GM18861 (cell line): ENCODE measurements at regions not wholly inside any gene's neighbourhood (a gene's known extent, or its start where the extent isn't known, plus 50 kb on each side); places are given as distances from the start of the nearest gene placed in this dataset.

ENCODE experiments used
- ATAC-seq: cut with Tn5 transposase; IDR thresholded peaks from one replicate; pipeline ENCODE4 v1.9.1; 2021; ENCODE audit not compliant: unreplicated experiment

DNA sequence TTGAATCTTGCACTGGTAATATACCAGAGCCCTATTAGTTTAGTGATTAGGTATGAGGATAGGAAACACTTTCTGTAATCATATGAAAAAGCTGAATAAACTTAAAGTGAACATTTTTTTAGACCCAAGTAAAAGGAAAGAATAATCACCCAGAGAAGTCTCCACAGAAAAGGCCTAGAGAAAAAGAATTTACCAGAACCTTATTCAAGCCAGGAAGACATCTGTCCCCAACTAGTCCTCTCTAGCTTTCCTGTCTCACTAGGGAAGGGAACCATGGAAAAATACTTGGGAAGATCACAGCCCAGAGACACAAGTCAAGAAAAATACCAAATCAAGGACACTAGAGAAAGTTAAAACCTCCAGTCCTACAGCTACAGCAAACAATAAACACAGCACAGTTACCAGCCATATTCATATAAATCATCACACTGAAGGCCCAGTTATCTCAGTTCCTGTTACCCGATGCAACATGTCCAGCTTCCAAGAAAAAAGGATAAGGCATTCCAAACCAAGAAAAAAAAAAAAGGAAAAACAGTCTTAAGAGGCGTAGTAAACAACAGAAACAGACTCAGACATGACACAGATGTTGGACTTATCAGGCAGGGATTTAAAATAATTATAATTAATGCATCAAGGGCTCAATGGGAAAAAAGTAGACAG is 461.5 kb downstream of the IRS1 start:
- no peak for ATAC-seq

DNA sequence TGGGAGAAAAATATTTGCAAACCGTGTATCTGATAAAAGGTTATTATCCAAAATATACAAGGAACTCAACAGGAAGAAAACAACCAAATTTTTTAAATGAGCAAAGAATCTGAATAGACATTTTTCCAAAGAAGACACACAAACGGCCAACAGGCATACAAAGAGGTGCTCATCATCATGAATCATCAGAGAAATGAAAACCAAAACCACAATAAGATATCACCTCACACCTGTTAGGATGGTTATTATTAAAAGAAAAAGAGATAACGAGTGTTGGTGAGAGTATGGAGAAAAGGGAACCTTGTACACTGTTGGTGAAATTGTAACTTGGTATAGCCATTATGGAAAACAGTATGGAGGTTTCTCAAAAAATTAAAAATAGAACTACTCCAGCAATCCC is 463.3 kb downstream of the IRS1 start:
- ATAC-seq = no peak

DNA sequence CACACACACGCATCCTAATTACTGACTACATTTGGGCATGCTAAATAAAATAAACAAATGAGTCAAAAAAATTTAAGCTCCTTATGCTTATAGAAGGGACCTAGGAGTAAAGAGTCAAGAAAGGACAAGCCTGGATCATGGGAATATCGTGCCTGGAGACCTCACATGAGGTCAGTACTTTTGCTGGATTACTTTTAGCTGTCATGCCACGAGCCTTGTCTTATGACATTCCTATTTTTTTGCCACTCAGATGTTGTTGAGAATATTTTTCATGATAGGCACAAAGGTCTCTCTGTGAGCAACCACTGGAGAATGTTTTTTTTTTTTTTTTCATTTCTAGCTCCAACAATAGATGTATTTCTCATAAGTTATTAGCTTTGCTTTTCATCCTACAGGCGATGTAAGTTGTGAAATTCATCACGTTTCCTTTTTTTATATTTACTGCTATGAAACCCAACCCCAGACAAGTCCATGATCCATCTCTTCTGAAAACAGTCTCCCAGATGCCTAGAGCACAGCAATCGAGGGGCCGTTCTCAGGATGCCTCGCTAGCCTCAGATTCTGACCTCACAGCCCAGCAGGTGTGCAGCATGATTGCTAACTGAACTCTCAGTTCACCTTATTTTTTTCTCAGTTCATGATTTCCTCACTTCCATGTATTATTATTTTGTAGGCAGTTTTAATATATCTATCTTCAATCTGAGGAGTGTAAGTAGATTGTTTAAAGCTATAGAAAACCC is 464.5 kb downstream of the IRS1 start:
- no peak for ATAC-seq

DNA sequence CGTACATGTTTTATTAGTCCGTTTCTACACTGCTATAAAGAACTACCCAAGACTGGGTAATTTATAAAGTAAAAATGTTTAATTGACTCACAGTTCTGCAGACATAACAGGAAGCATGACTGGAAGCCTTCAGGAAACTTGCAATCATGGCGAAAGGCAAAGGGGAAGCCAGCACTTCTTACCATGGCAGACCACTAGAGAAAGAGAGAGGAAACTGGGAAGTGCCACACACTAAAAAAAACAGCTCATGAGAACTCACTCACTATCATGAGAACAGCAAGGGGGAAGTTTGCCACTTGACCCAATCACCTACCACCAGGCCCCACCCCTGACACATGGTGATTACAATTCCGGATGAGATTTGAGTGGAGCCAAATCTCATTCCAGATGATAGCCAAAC is 466.2 kb downstream of the IRS1 start:
- ATAC-seq = no peak

- ATAC-seq = no peak
Observed at GRCh38 chr2:226330206-226330605, 469.4 kb downstream of the IRS1 start.

DNA sequence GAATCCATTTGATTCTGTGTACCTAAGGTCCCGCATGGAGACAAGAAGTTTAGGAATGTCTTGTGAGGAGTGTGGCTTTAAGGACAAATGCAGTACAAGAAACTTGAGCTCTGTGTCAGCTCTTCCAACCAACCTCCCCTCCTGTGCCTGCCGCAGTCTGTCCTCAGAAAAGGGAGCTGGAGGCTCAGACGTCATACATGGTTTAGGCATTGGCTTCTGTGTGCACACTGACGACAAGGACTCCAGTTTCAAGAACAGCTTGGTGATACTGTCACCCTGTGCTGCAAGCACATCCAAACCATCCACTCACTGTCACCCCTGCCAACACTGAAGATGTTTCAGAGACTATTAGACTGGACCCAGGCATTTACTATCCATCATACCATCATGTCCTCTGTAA is 470.4 kb downstream of the IRS1 start:
- ATAC-seq = no peak

DNA sequence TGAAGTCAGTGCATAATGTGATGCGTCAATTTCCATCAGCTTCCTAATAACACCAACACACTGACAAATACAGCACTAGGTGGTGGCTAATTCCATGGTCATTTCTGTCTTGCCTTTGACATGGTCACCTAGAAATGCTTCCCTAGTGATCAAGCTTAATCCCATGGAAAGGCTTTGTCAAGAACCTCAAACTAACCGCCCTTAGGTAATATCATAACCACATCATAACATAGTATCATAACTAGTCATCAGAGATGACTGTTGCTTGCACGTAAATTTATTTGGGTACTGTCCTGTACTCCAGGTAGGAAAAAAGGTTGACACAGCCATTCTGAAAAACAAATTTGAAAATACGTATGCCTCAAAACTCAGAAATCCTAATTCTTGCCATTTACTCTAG is 471.8 kb downstream of the IRS1 start:
- no peak for ATAC-seq

DNA sequence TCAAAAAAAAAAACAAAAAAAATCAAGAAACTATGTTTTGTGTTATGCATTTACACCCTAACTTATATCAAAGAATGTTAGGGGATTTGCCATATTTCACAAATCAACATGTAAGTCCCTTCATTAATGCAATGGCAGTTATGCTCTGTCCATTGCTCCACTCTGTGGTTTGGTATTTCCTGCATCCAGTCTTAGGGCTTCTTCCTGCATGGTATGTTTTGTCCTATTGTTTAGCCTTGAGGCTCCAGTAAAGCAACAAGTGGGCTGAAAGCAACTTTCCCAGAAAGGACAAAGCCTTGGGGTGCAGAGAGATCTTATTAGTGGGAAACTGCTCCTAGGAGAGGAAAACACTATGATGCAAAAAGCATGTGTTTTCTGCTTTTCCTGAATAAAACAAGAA is 474.1 kb downstream of the IRS1 start:
- ATAC-seq = no peak

GRCh38 chr2:226320076-226320948 is 479.3 kb downstream of the IRS1 start:
- ATAC-seq = no peak

GRCh38 chr2:226317970-226318369 is 481.6 kb downstream of the IRS1 start:
- ATAC-seq = no peak

DNA sequence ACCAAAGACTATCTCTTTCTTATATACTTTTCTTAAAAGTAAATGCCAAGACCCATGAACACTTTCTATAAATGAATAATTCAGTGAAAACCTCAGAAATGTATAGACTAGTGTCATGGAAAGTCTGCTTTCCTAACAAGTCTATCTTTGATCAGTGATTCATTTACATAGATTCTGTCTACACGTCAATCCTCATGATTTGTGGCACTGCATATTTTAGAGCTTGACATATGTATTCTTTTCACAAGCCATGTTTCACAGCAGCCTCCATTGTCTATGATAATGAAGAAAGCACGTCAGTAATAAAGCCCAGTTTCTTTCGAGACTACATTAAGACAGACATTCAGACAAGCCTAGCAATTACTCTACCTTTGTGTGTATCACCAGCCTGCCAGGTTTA is 486.6 kb downstream of the IRS1 start:
- no peak for ATAC-seq

- ATAC-seq = no peak
Observed at GRCh38 chr2:226312155-226312554, 487.5 kb downstream of the IRS1 start.

DNA sequence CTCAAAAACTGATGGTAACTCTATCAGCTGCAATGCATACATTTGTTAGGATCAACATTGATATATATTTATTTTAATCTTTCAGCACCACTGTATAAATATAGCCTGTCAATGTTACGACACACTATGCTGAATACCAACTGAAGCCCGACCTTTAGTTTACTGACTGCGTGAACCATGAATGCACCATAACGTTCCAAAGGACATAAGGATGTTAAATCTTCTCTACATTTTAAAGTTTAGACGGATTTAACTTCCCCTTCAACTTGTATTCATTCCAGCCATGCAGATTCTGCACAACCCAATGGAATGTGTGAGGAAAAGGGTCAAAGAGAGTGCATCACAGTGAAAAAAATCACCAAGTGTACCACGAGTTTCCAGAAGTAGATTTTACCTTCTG is 489.5 kb downstream of the IRS1 start:
- ATAC-seq = no peak

- ATAC-seq = no peak
Observed at GRCh38 chr2:226308986-226309385, 490.6 kb downstream of the IRS1 start.

GRCh38 chr2:226308323-226308680 is 491.3 kb downstream of the IRS1 start:
- no peak for ATAC-seq

DNA sequence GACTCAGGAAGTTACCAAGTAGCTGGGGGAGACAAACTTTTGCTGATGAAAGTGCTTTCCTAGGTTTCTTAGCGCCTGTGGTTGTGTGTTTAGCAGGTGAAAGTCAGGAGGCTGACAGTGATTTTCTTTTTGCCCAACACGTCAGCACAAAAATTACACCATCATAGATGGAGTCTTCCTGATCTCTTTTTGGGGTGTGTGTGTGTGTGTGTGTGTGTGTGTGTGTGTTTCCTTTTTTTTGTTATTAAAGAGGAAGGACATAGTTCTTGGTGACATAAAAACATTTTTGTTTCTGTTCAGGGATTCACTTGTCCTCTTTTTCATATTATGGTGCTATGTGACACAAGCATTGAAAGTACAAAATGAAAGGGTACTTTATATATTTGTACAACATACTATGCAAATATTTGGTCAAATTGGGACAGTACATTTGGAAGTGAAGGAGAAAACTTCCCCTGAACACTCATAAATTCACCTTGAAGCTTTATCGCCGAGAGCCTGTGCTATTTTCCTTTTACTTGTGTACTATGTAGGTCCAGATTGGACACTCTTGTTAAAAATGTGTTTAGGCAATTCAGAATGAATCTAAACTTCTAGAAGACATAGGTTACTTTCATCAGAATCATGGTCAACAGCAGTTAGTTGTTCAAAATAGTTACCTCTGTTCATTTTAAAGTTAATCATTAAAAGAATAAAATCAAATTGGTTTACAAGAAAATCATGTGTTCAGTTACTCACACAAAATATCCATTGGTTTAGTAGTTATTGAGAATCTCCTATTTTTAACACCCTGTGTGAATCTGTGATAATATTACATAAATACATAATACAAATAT is 491.9 kb downstream of the IRS1 start:
- no peak for ATAC-seq

DNA sequence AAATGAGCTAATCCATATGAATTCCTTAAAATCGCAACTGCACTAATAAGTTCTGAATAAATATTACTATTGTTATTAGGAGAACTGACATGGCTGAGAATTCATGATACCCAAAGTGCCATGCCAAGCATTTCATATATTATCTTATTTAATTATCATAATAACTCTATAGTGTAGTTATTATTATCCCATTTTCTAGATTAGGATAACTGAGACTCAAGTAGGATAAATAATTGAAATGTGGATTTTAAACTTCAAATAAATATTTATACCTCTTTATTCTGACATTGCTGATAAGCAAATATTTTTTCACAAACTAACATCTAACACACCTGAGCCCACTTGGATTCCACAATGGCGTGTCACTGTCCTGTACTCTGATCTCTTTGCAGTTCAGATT is 492.7 kb downstream of the IRS1 start:
- ATAC-seq = no peak

GRCh38 chr2:226304308-226304707 is 495.3 kb downstream of the IRS1 start:
- no peak for ATAC-seq

DNA sequence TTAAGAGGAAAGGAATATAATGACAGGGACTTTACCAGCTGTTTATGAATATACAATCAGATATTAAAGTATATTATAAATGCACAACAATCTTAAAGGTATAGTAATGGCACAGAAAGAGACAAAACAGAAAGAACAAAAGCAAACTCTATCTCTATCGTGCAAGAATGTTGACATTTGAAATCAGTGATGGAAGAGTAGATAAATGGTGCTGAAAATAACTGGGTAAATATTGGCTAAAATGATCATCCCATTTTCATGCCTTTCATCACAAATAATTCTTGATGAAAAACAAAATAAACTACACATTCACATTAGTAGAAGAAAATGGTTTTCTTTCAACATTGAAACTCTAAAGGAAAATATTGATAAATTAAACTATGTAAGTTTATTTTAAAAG is 495.9 kb downstream of the IRS1 start:
- ATAC-seq = no peak

GRCh38 chr2:226300196-226300886 is 499.3 kb downstream of the IRS1 start:
- peak; percentile 91 for ATAC-seq

DNA sequence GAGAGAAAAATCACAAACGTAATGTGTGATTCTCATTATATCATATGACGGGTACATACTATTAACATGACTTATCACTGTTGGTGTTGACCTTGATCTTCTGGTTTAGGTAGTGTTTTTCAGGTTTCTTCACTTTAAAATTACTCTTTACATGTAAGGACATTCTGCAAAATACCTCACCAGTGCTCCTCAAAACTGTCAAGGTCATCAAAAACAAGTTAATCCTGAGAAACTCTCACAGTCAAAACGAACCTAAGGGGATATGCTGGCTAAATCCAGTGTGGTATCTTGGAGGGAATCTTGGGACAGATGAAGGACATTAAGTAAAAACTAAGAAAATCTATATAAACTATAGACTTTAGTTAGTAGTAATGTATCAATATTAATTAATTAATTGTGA is 499.8 kb downstream of the IRS1 start:
- no peak for ATAC-seq
